Kidney (tissue), 13 donors: ENCODE measurements at regions not wholly inside any gene's neighbourhood (a gene's known extent, or its start where the extent isn't known, plus 50 kb on each side); places are given as distances from the start of the nearest gene placed in this dataset.

Experiments
- DNase-seq, 5 donors: peaks; one replicate each; pipeline ENCODE4 v3.0.0-alpha.2; 2013 to 2020
- FAIRE-seq: peaks from 2 replicates; lab custom pipeline; 2012; peaks lifted over from hg19 to GRCh38; lab: Jason Lieb, UNC
- H3K27ac ChIP-seq, 2 donors: one replicate each; pipeline ENCODE4 v1.7.0; 2013; ENCODE audit warnings: low read depth in 2 of 2, low read length in 2 of 2, inconsistent platforms in 1 of 2
- H3K27me3 ChIP-seq: one replicate; pipeline ENCODE4 v1.7.1; 2013; ENCODE audit warnings: low read length, inconsistent platforms; ENCODE audit not compliant: control insufficient read depth, insufficient read depth
- H3K36me3 ChIP-seq, 3 donors: one replicate each; pipeline versions ENCODE4 v1.7.0 to v1.7.1; 2013; ENCODE audit warnings: low read length in 3 of 3, control low read depth in 1 of 3, inconsistent platforms in 1 of 3; ENCODE audit not compliant: insufficient read depth in 3 of 3, control insufficient read depth in 2 of 3
- H3K4me1 ChIP-seq, 3 donors: one replicate each; pipeline versions ENCODE4 v1.7.0 to v1.7.1; 2013; ENCODE audit warnings: low read length in 3 of 3, inconsistent platforms in 1 of 3, low read depth in 1 of 3; ENCODE audit not compliant: control insufficient read depth in 2 of 3, insufficient read depth in 2 of 3
- H3K4me3 ChIP-seq, 3 donors: one replicate each; pipeline versions ENCODE4 v1.7.0 to v1.8.1; 2013; ENCODE audit warnings: low read length in 3 of 3, control low read depth in 1 of 3, inconsistent platforms in 1 of 3
- H3K9ac ChIP-seq, 3 donors: one replicate each; pipeline versions ENCODE4 v1.7.0 to v1.7.1; 2013; ENCODE audit warnings: low read length in 3 of 3, control low read depth in 1 of 3, inconsistent platforms in 1 of 3
- H3K9me3 ChIP-seq, 3 donors: one replicate each; pipeline versions ENCODE4 v1.7.0 to v1.7.1; 2013; ENCODE audit warnings: low read length in 3 of 3, control low read depth in 1 of 3, inconsistent platforms in 1 of 3; ENCODE audit not compliant: control insufficient read depth in 2 of 3, insufficient read depth in 1 of 3
- CTCF ChIP-seq: IDR thresholded peaks from 3 replicates; pipeline ENCODE4 v1.5.1; 2012; ENCODE audit warnings: mild to moderate bottlenecking, moderate library complexity, borderline replicate concordance; ENCODE audit not compliant: insufficient read depth; ENCODE audit errors: extremely low read depth
- intact Hi-C: fragments of 100-400 bp; cut with DNase I; formaldehyde crosslinking; loops from one replicate; pipeline ENCODE4 v1.11.1; 2022
- donor health status: control.
- donor health status: control.
- donor health status: control.
- donor health status: control.
- donor health status: control.
- donor health status: DM: yes; HTN: yes; CAD: no.
- donor health status: Normal renal cell carcinoma (clear cell type).

GRCh38 chr15:39139431-39140059 lies 441.3 kb upstream of the THBS1 start:
- TF ChIP-seq CTCF, result no peak
- Histone ChIP-seq H3K27ac (no peak overlapping the region), H3K27me3 (no peaks in the 10 kb centered on the region), H3K4me3 (no peak overlapping the region), H3K9me3 (no peaks in the 10 kb centered on the region), H3K4me1 (no peaks in the 10 kb centered on the region), H3K36me3 (no peaks in the 10 kb centered on the region), H3K9ac (no peak overlapping the region)
- intact Hi-C loops, result no loop called here
- FAIRE-seq (no peak), DNase-seq (no peak)

DNA sequence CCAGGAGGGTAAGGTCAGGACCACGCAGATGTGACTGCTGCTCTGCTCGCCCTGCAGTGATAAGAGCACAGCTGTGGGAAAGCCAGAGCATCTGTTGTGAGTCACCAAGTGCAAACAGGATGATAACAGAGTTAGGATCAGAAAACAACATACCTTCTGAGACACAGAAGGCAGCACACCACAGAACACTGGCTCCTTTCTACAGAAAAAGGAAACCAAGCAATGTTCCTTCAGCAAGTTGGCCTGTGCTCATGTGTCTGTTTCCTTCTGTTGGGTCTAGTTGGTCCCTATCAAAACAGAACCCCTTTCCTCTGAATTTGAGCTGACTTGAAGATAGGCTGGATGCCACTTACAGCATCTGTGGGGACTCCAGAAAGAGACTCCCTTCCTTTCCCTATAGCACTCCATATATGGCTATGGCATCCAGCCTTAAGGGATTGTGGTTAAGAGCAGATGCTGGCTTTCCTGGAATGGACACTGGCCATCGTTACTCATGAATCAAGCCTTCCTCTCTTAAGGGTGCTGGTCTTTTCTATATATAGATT lies 440.7 kb upstream of the THBS1 start:
- TF ChIP-seq CTCF, result no peak
- FAIRE-seq (no peak), DNase-seq (peak in 1 of 5 donors; percentile 35)
- no peaks in the 10 kb centered on the region for H3K36me3 ChIP-seq
- no peaks in the 10 kb centered on the region for H3K4me1 ChIP-seq
- H3K27me3 ChIP-seq, result no peaks in the 10 kb centered on the region
- H3K9me3 ChIP-seq, result no peaks in the 10 kb centered on the region
- no peak overlapping the region for H3K27ac ChIP-seq
- H3K4me3 ChIP-seq, result no peak overlapping the region
- H3K9ac ChIP-seq, result no peak overlapping the region
- intact Hi-C loops, result no loop called here

DNA sequence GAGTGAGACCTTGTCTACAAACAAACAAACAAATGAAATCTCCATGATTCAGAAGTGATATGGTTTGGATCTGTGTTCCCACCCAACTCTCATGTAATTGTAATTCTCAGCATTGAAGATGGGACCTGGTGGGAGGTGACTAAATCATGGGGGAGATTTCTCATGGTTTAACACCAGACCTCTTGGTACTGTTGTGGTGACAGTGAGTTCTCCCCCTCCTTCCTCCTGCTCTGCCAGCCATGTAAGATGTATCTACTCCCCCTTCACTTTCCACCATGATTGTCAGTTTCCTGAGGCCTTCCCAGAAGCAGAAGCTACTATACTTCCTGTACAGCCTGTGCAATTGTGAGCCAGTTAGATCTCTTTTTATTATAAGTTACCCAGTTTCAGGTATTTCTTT lies 438.4 kb upstream of the THBS1 start:
- DNase-seq, result no peak
- Histone ChIP-seq H3K9ac (no peak overlapping the region), H3K36me3 (no peaks in the 10 kb centered on the region), H3K4me3 (no peak overlapping the region), H3K27ac (no peak overlapping the region), H3K27me3 (no peaks in the 10 kb centered on the region), H3K9me3 (no peaks in the 10 kb centered on the region), H3K4me1 (no peaks in the 10 kb centered on the region)
- FAIRE-seq, result no peak
- intact Hi-C loops, result no loop called here
- TF ChIP-seq CTCF, result no peak

DNA sequence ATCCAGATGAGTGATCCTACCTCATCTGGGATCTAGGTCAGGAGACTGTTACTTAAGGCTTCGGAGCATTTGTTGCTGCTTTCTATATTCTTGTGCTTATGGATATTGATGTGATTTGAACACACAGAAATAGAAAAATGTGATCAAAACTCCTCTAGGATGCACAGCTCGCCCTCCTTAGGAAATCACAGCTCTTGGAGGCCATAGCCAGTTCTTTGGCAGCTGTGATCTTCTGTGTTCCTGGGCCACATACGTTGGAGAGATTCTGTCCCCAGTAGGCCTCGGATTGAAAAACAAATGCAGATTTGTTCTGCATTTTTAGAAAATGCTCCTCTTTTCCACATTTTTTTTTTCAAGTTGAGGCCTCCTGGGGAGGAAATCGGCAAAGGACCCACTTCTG lies 437.4 kb upstream of the THBS1 start:
- Histone ChIP-seq H3K9me3 (no peaks in the 10 kb centered on the region), H3K9ac (no peak overlapping the region), H3K27me3 (no peaks in the 10 kb centered on the region), H3K4me3 (no peak overlapping the region), H3K36me3 (no peaks in the 10 kb centered on the region), H3K27ac (no peak overlapping the region), H3K4me1 (no peaks in the 10 kb centered on the region)
- intact Hi-C loops, result no loop called here
- DNase-seq, result no peak
- no peak for TF ChIP-seq CTCF
- no peak for FAIRE-seq
